OCI-LY3 (cell line): ENCODE measurements at regions not wholly inside any gene's neighbourhood (a gene's known extent, or its start where the extent isn't known, plus 50 kb on each side); places are given as distances from the start of the nearest gene placed in this dataset.

Experiments used
- H2AFZ ChIP-seq: fragments of 200-600, 300-600 bp; shearing (Covaris generic); 2 replicates; pipeline ENCODE4 v1.6.0; 2014; ENCODE audit warnings: antibody characterized with exemption, low read depth, low read length
- H3K27ac ChIP-seq: fragments of 200-600, 300-600 bp; sonication (generic); 2 replicates; pipeline ENCODE4 v1.5.1; 2014; ENCODE audit warnings: mild to moderate bottlenecking, low read length, moderate library complexity, mixed read lengths
- H3K27me3 ChIP-seq: fragments of 200-600, 300-600 bp; sonication (generic); 2 replicates; pipeline ENCODE4 v1.6.1; 2014; ENCODE audit warnings: low read depth, low read length, mixed read lengths
- H3K36me3 ChIP-seq: fragments of 200-600, 300-600 bp; sonication (generic); replicated peaks from 2 replicates; pipeline ENCODE3; 2014; ENCODE audit warnings: low read depth, low read length, mixed read lengths
- H3K4me1 ChIP-seq: fragments of 300-600, 200-600 bp; sonication (generic); 2 replicates; pipeline ENCODE4 v1.6.1; 2014; ENCODE audit warnings: low read length, mixed read lengths
- H3K4me2 ChIP-seq: fragments of 200-600, 300-600 bp; sonication (generic); 2 replicates; pipeline ENCODE4 v1.6.1; 2014; ENCODE audit warnings: low read length, mixed read lengths
- H3K4me3 ChIP-seq: fragments of 300-600, 200-600 bp; sonication (generic); 2 replicates; pipeline ENCODE4 v1.5.1; 2014; ENCODE audit warnings: antibody characterized with exemption, mild to moderate bottlenecking, low read length, moderate library complexity
- H3K79me2 ChIP-seq: fragments of 300-600, 200-600 bp; shearing (Covaris generic); 2 replicates; pipeline ENCODE4 v1.6.1; 2014; ENCODE audit warnings: mild to moderate bottlenecking, low read length, mixed read lengths
- H3K9ac ChIP-seq: fragments of 300-600, 200-600 bp; shearing (Covaris generic); 2 replicates; pipeline ENCODE4 v1.6.0; 2014; ENCODE audit warnings: mild to moderate bottlenecking, low read length, moderate library complexity
- H3K9me3 ChIP-seq: fragments of 200-600, 300-600 bp; shearing (Covaris generic); 2 replicates; pipeline ENCODE4 v1.6.1; 2014; ENCODE audit warnings: low read length, mixed read lengths; ENCODE audit not compliant: insufficient read depth
- H4K20me1 ChIP-seq: fragments of 200-600, 300-600 bp; sonication (generic); 2 replicates; pipeline ENCODE4 v1.6.1; 2016; ENCODE audit warnings: low read length, mixed read lengths; ENCODE audit not compliant: insufficient read depth
- EZH2phosphoT487 ChIP-seq: fragments of 200-600 bp; shearing (Covaris generic); IDR thresholded peaks from 2 replicates; pipeline ENCODE4 v1.6.1; 2018; ENCODE audit warnings: antibody characterized with exemption, mixed run types, low read depth
- TF ChIP-seq, protein P1 (sequence below): fragments of 200-600, 300-600 bp; sonication (generic); IDR thresholded peaks from 2 replicates; pipeline ENCODE4 v1.5.1; 2014; ENCODE audit warnings: antibody characterized with exemption, low read length, low read depth

DNA sequence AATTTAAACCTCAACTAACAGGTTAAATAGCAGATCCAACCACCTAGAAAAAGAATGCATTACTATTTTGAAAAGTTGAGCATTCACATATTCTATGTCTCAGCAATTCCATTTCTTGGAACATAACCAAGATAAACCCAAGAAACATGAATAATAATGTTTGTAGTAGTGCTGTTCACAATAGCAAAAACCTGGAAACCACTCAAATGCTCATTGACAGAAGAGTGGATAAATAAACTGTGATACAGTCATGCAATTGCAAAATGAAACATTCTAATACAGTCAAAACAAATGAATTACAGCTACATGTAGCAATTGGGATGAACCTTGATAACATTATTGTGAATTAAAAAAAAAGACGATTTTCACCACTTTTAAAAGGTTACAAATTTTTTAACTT is 162.8 kb upstream of the TMEM45B start:
- Histone ChIP-seq H3K4me1 (no peaks in the 10 kb centered on the region), H3K9ac (no peak overlapping the region), H3K9me3 (no peaks in the 10 kb centered on the region), H3K79me2 (no peaks in the 10 kb centered on the region), H2AFZ (no peak overlapping the region), H3K27ac (no peak overlapping the region), H3K36me3 (no peaks in the 10 kb centered on the region), H4K20me1 (no peaks in the 10 kb centered on the region), H3K4me3 (no peak overlapping the region), H3K27me3 (no peaks in the 10 kb centered on the region), H3K4me2 (no peak overlapping the region)
- TF ChIP-seq, protein P1, sequence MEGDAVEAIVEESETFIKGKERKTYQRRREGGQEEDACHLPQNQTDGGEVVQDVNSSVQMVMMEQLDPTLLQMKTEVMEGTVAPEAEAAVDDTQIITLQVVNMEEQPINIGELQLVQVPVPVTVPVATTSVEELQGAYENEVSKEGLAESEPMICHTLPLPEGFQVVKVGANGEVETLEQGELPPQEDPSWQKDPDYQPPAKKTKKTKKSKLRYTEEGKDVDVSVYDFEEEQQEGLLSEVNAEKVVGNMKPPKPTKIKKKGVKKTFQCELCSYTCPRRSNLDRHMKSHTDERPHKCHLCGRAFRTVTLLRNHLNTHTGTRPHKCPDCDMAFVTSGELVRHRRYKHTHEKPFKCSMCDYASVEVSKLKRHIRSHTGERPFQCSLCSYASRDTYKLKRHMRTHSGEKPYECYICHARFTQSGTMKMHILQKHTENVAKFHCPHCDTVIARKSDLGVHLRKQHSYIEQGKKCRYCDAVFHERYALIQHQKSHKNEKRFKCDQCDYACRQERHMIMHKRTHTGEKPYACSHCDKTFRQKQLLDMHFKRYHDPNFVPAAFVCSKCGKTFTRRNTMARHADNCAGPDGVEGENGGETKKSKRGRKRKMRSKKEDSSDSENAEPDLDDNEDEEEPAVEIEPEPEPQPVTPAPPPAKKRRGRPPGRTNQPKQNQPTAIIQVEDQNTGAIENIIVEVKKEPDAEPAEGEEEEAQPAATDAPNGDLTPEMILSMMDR = no peak
- no peak for TF ChIP-seq EZH2phosphoT487

DNA sequence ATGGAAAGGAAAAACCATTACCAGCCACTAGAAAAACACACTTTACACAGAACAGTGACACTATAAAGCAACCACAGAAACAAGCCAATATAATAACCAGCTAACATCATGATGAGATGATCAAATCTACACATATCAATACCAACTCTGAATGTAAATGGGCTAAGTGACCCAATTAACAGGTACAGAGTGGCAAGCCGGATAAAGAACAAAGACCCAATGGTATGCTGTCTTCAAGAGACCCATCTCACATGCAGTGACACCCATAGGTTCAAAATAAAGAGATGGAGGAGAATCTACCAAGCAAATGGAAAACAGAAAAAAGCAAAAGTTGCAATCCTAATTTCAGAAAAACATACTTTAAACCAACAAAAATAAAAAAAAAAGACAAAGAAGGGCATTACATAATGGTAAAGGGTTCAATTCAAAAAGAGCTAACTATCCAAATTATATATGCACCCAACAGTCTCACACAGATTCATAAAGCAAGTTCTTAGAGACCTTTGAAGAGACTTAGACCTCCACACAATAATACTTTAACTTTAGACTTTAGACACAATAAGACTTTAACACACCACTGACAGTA is 160.3 kb upstream of the TMEM45B start:
- Histone ChIP-seq H2AFZ (no peak overlapping the region), H3K4me2 (no peak overlapping the region), H3K27me3 (no peaks in the 10 kb centered on the region), H3K9me3 (no peaks in the 10 kb centered on the region), H3K4me1 (no peaks in the 10 kb centered on the region), H3K79me2 (no peaks in the 10 kb centered on the region), H4K20me1 (no peaks in the 10 kb centered on the region), H3K4me3 (no peak overlapping the region), H3K27ac (no peak overlapping the region), H3K9ac (no peak overlapping the region), H3K36me3 (no peaks in the 10 kb centered on the region)
- TF ChIP-seq, protein P1 = no peak
- no peak for TF ChIP-seq EZH2phosphoT487

DNA sequence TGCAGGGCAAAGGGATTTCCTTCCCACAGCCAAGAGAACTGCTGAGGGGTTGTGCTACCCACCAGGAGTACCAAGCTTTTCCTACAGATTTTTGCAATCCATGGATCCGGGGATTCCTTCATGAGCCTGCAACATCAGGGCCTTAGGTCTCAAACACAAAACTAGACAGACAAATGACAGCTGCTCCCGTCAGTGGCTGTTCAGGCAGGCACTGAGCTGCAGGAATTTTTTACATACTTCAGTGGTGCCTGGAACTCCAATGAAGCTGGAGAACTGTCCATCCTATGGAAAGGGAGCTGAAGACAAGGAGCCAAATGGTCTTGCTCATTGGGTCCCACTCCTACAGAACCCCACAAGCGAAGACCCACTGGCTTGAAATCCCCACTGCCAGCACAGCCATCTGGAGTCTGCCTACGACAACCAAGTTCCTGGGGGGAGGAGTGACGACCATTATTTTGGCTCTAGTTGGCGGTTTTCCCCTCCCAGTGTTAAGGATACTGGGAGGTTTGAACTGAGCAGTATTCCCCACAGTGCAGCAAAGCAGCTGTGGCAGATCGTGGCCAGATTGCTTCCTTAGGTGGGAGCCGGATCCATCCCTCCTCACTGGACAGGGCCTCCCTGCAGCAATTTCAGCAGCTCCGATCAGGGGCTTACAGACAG is 157.7 kb upstream of the TMEM45B start:
- H3K9ac ChIP-seq = no peak overlapping the region
- H2AFZ ChIP-seq = no peak overlapping the region
- H3K9me3 ChIP-seq = no peaks in the 10 kb centered on the region
- H3K27ac ChIP-seq = no peak overlapping the region
- H3K4me2 ChIP-seq = no peak overlapping the region
- H3K79me2 ChIP-seq = no peaks in the 10 kb centered on the region
- no peaks in the 10 kb centered on the region for H3K4me1 ChIP-seq
- H3K36me3 ChIP-seq = no peaks in the 10 kb centered on the region
- no peaks in the 10 kb centered on the region for H4K20me1 ChIP-seq
- no peaks in the 10 kb centered on the region for H3K27me3 ChIP-seq
- TF ChIP-seq, protein P1 = no peak
- no peak for TF ChIP-seq EZH2phosphoT487
- no peak overlapping the region for H3K4me3 ChIP-seq

DNA sequence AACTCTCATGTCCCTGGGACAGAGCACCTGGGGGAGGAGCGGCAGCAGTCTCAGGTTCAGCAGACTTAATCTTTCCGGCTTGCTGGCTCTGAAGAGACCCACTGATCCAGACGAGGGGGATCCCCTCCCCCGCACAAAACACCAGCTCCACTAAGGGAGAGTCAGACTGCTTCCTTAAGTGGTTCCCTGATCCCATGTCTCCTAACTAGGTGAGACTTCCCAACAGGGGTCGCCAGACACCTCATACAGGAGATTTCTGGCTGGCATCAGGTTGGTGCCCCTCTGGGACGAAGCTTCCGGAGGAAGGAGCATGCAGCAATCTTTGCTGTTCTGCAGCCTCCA is 157.2 kb upstream of the TMEM45B start:
- Histone ChIP-seq H3K27ac (no peak overlapping the region), H3K79me2 (no peaks in the 10 kb centered on the region), H3K36me3 (no peaks in the 10 kb centered on the region), H3K9ac (no peak overlapping the region), H3K4me3 (no peak overlapping the region), H3K4me1 (no peaks in the 10 kb centered on the region), H3K27me3 (no peaks in the 10 kb centered on the region), H4K20me1 (no peaks in the 10 kb centered on the region), H3K4me2 (no peak overlapping the region), H2AFZ (no peak overlapping the region), H3K9me3 (no peaks in the 10 kb centered on the region)
- TF ChIP-seq, protein P1 = no peak
- TF ChIP-seq EZH2phosphoT487 = no peak
